GM19455 (cell line): ENCODE measurements at regions not wholly inside any gene's neighbourhood (a gene's known extent, or its start where the extent isn't known, plus 50 kb on each side); places are given as distances from the start of the nearest gene placed in this dataset.

ENCODE experiments used
- ATAC-seq: cut with Tn5 transposase; IDR thresholded peaks from one replicate; pipeline ENCODE4 v1.9.1; 2021; ENCODE audit not compliant: unreplicated experiment

DNA sequence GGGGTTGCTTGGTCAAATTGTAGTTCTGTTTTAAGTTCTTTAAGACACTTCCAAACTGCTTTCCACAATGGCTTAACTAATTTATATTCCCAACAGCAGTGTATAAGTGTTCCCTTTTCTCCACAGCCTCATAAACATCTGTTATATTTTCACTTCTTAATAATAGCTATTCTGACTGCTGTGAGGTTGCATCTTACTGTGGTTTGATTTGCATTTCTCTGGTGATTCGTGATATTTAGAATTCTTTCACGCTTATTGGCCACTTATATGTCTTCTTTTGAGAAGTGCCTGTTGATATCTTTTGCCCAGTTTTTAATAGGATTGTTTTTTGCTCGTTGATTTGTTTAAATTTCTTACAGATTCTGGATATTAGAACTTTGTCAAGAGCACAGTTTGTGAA lies 278.6 kb upstream of the ITM2A start:
- no peak for ATAC-seq

DNA sequence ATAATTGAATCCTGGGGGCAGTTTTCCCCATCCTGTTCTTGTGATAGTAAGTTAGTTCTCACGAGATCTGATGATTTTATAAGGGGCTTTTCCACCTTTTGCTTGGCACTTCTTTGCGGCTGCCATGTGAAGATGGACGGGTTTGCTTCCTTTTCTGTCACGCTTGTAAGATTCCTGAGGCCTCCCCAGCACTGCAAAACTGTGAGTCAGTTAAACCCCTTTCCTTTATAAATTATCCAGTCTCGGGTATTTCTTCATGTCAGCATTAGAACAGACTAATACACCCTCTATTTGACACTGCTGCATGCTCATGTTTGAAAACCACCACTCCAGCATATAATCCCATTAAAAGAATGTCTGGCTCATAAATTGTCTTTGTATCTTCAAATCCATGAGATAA lies 264.4 kb upstream of the ITM2A start:
- no peak for ATAC-seq

DNA sequence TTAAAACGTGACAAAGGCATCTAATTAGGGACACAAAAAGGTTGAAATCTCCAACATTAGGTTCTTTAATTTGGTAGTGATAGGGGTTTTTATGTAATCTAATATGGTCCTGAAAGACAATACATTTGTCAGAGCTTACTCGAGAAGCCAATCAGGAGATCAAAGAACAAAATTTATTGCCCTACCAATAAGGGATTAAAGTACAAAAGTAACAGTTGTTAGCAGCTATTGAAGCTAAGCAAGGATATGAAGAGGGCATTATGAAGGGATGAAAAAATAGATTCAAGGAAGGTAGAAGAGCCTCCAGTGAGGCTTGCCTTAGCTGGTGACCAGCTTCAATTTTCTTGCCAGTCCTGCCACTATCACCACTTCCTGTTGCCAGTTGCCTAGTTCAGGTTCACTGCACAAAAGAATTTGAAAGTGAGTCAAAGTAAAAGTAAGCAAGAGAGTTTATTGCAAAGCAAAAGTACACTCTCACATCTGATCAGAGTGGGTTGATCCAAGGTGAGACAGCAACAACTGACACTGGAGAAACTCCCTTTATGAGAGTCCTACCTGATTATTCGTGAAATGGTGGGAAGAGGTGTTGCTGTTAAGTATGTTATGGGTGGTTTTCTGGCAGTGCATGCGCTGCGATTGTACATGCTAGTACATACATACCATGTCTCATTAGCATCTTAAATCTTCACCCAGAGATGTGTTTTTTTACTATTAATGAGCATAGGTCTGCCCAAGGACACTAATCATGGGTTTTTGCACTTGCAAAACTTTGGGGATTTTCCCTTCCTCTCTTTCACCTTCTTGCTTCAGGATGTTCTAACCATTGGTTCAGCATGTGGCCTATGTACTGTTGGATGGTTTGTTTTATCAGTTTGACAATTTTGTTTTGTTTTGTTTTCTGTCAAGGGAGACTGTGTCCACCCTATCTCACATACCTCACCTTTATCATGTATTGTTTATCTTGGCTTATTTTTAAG lies 263.2 kb upstream of the ITM2A start:
- ATAC-seq = peak; percentile 50

GRCh38 chrX:79623098-79623762 lies 256.1 kb upstream of the ITM2A start:
- ATAC-seq = no peak

GRCh38 chrX:79618280-79618679 lies 251.1 kb upstream of the ITM2A start:
- ATAC-seq = no peak

- ATAC-seq = no peak
These were observed 237.2 kb upstream of the ITM2A start for GRCh38 chrX:79604364-79604763.

GRCh38 chrX:79601341-79602131 lies 234.4 kb upstream of the ITM2A start:
- ATAC-seq = no peak

GRCh38 chrX:79592259-79592658 lies 225.1 kb upstream of the ITM2A start:
- ATAC-seq = no peak

GRCh38 chrX:79588233-79588632 lies 221.1 kb upstream of the ITM2A start:
- ATAC-seq = no peak

DNA sequence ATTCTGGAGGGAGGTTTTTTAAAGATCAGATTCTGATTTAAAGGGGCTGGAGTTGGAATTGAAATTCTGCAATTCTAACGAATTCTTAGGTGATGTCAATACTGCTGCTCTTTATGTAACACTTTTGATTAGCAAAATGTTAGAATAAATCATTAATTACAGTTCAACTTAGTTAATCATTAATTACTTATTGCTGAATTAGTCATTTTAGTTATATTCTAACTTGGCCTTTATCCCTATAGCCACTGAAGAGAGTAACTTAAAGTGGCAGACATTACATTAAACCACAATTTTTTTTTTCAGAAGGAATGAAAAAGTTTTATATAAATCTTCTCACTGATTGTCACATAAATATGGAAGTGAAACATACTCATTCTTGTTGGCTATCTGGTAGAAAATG lies 206.6 kb upstream of the ITM2A start:
- ATAC-seq = no peak

DNA sequence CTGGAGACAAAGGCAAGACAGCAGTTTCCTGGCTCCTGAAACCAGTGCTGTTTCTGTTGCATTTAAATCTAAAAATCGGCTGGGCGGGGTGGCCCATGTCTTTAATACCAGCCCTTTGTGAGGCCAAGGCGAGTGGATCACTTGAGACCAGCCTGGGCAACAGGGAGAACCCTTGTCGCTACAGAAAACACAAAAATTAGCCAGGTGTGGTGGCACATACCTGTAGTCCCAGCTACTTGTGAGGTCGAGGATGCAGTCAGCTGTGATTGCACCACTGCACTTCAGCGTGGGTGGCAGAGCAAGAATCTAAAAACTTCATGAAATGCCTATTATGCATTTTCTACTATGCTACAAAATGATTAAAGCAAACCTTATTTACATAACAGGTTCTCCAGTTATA lies 205.4 kb upstream of the ITM2A start:
- no peak for ATAC-seq

DNA sequence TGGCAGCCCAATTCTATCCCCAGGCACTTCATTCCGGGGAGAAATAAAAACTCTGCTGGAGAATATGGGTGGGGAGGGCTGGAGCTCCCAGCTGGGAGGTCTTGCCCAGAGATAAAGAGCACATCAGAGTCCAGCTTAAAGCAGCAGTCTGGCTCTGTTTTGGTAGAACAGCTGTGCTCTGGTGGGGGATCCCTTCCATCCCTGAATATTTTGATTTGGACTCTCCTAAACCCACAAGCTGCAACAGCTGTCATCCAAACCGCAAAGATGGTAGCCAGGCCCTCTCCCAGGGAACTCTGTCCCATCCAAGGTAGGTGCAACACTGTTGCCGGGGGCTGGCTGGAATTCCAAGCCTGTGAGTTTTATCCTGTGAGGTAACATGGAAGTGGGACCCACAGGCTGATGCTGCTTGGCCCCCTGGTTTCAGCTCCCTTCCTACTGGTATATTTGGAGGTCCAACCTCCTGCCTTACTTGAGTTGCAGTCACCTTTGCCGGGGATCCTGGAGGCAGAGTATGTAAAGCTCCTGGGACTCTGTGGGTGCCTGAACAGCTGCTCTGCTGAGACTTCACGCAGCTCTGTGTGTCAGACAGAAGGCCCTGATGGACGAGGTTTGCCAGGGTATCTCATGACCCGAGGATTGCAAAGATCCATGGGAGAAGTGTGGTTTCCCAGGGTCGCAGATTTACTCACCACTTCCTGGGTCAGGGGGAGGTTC lies 203.5 kb upstream of the ITM2A start:
- ATAC-seq = no peak

DNA sequence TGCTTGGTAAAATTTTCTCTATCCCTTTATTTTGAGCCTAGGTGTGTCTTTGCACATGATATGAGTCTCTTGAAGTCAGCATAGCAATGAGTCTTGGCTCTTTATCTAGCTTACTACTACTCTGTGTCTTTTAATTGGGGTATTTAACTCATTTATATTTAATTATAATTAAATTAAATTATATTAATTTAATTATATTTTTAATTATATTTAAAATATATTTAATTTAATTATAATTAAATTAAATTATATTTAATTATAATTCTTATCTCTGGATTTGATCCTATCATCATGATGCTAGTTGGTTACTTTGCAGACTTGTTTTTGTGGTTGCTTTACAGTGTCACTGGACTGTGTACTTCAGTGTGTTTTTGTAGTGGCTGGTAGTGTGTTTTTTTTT lies 201.2 kb upstream of the ITM2A start:
- no peak for ATAC-seq

DNA sequence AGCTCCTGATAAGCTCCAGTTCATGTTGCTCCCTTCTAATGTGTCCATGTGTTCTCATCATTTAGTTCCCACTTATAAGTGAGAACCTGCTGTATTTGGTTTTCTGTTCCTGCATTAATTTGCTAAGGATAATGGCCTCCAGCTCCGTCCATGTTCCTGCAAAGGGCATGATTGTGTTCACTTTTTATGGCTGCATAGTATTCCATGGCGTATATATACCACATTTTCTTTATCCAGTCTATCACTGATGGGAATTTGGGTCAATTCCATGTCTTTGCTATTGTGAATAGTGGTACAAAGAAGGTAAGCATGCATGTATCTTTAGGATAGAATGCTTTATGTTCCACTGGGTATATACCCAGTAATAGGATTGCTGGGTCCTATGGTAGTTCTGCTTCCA lies 197.2 kb upstream of the ITM2A start:
- no peak for ATAC-seq

DNA sequence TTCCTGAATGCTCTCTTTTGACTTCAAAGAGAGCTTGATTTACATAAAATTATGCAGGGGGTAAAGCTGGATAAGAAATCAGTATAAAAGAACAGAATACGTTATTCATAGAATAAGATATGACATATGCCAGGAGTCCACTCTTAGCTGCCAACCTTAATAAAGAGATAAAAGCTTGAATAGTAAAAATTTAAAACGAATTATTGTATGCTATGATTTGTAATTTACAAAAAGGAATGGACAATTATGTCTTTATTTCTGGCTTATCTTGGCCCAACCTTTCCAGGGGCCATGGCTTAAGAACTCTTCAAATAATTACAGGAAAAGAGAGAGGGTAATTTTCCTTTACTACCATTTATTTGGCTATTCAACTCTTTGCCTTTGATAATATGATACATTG lies 192.2 kb upstream of the ITM2A start:
- no peak for ATAC-seq

- no peak for ATAC-seq
These were observed 190.1 kb upstream of the ITM2A start for GRCh38 chrX:79557212-79557611.

DNA sequence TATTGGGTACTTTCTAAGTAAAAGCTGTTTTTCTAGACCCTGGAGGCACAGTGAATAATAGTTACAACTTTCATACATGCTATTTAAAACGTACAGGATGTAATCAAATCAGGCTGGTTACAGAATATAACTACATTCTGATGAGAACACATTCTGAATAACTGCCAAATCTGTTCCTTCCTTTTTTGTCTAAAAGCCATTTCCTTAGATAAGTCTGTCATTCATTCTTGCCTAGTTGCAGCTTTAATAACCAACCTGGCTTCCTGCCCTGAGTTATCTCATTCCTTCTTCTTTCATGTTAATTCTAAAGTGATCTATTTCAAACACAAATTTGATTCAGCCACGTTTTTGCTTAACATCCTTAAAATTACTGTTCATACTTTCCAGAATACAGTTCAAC lies 189.7 kb upstream of the ITM2A start:
- ATAC-seq = no peak

DNA sequence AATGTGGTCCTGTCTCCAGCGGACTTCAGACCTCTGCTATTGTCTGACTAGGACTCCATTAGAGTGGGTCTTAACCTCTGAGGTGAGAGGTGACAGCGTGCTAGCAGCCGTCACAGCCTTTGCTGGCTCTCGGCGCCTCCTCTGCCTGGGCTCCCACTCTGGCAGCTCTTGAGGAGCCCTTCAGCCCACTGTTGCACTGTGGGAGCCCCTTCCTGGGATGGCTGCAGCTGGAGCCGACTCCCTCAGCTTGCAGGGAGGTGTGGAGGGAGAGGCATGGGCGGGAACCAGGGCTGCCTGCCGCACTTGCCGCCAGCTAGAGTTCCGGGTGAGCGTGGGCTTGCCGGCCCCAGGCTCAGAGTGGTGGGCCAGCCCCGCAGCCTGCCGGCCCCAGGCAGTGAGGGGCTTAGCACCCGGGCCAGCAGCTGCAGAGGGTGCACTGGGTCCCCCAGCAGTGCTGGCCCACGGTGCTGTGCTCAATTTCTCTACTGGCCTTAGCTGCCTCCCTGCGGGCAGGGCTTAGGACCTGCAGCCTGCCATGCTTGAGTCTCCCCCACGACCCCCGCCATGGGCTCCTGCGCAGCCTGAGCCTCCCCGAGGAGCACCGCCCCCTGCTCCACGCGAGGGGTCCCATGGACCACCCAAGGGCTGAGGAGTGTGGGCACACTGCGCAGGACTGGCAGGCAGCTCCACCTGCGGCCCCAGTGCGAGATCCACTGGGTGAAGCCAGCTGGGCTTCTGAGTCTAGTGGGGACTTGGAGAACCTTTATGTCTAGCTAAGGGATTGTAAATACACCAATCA lies 163.4 kb upstream of the ITM2A start:
- no peak for ATAC-seq

- ATAC-seq = no peak
These were observed 157.5 kb upstream of the ITM2A start for GRCh38 chrX:79524642-79525041.

DNA sequence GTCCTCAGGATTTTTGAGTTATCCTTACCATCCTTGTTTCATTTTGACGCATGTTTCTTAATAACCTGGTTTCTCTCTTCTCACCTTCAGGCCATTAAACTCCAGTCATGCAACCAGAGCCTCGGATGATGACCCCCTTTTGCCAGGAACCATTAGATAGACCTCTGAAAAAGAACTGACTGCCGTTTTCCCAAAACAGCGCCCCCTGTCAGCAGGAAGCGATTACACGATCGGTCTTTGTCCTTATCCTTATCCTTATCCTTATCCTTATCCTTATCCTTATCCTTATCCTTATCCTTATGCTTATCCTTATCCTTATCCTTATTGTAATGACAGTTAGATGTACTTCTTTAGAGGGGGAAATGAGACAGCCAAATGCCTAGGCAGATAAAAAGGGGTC lies 148.4 kb upstream of the ITM2A start:
- ATAC-seq = no peak
